ENCODE measurements at regions not wholly inside any gene's neighbourhood (a gene's known extent, or its start where the extent isn't known, plus 50 kb on each side); places are given as distances from the start of the nearest gene placed in this dataset.

DNA sequence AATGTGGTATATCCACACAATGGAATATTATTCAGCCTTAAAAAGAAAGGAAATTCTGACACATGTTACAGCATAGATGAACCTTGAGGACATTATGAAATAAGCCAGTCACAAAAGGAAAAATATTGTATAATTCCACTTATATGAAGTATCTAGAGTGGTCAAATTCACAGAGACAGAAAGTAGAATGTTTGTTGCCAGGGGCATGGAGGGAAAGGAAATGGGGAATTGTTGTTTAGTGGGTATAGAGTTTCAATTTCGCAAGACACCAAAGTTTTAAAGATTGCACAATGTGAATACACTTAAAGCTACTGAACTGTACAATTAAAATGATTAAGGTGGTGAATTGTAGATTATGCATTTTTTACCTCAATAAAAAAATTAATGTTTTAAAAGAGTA is 92.9 kb downstream of the TXNL1 start:
- WGBS, 4 donors = 73 to 89% (median 77%) methylated on average over 1 of the region's 1 CpG
- H3K36me3 ChIP-seq (replicated peaks in 1 of 2) = no peaks in the 10 kb centered on the region
- intact Hi-C loops (cut with DNase I) = no loop called here
- H3K4me3 ChIP-seq = no peak overlapping the region
- no peaks in the 10 kb centered on the region for H3K4me1 ChIP-seq (replicated peaks in 1 of 2)
- no peak overlapping the region for H3K27ac ChIP-seq
- H3K9me3 ChIP-seq (replicated peaks in 1 of 3) = no peaks in the 10 kb centered on the region
- no peaks in the 10 kb centered on the region for H3K27me3 ChIP-seq
- no peak for DNase-seq
- TF ChIP-seq, protein P1, sequence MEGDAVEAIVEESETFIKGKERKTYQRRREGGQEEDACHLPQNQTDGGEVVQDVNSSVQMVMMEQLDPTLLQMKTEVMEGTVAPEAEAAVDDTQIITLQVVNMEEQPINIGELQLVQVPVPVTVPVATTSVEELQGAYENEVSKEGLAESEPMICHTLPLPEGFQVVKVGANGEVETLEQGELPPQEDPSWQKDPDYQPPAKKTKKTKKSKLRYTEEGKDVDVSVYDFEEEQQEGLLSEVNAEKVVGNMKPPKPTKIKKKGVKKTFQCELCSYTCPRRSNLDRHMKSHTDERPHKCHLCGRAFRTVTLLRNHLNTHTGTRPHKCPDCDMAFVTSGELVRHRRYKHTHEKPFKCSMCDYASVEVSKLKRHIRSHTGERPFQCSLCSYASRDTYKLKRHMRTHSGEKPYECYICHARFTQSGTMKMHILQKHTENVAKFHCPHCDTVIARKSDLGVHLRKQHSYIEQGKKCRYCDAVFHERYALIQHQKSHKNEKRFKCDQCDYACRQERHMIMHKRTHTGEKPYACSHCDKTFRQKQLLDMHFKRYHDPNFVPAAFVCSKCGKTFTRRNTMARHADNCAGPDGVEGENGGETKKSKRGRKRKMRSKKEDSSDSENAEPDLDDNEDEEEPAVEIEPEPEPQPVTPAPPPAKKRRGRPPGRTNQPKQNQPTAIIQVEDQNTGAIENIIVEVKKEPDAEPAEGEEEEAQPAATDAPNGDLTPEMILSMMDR (IDR thresholded peaks at IDR 0.05) = no peak
- TF ChIP-seq POLR2A (IDR thresholded peaks at IDR 0.05) = no peak

DNA sequence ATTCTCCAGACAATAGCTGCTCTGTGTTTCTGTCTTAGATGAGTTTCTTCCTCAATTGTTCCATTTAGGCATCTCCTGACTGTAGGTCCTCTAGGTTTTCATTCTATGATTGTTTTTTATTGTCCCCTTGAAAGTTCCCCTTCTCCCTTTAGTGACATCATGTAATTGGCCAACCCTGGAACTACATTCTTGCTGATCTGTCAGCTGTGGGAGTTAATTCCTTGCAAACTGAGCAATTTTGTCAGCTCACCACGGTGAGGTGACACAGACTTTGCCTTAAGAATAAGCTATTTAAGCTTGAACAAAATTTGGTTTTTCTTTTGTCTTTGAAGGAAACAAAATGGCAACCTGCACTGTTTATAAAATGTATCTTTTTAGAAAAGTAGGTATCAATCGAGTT is 95.9 kb downstream of the TXNL1 start:
- H3K27ac ChIP-seq = no peak overlapping the region
- TF ChIP-seq POLR2A (IDR thresholded peaks at IDR 0.05) = no peak
- TF ChIP-seq, protein P1 (IDR thresholded peaks at IDR 0.05) = no peak
- no peaks in the 10 kb centered on the region for H3K9me3 ChIP-seq (replicated peaks in 1 of 3)
- WGBS, 4 donors = 72 to 82% (median 73%) methylated on average over 2 of the region's 2 CpGs
- intact Hi-C loops (cut with DNase I) = no loop called here
- no peak for DNase-seq
- no peaks in the 10 kb centered on the region for H3K36me3 ChIP-seq (replicated peaks in 1 of 2)
- H3K27me3 ChIP-seq = no peaks in the 10 kb centered on the region
- no peaks in the 10 kb centered on the region for H3K4me1 ChIP-seq (replicated peaks in 1 of 2)
- H3K4me3 ChIP-seq = no peak overlapping the region

DNA sequence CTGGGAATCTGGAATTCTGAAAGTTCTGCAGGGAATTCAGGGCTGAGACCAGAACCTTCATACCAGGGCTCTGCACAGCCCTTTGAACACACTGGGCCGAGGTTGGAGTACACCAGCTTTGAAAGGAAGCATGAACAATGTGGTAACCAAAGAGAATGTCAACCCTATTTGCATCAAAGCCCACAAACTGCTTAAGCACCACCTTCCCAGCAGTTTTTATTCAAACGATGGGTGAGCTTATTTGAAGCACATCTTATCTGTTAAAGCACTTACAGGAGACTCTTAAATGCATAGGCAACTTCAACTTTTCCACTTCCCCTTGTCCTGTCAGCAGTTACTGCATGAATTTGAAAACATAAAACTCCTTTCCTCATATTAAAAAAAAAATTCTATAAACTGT is 96.6 kb downstream of the TXNL1 start:
- no peak overlapping the region for H3K27ac ChIP-seq
- H3K27me3 ChIP-seq = no peaks in the 10 kb centered on the region
- 48 to 74% (median 58%) methylated on average over 2 of the region's 2 CpGs for WGBS, 4 donors

DNA sequence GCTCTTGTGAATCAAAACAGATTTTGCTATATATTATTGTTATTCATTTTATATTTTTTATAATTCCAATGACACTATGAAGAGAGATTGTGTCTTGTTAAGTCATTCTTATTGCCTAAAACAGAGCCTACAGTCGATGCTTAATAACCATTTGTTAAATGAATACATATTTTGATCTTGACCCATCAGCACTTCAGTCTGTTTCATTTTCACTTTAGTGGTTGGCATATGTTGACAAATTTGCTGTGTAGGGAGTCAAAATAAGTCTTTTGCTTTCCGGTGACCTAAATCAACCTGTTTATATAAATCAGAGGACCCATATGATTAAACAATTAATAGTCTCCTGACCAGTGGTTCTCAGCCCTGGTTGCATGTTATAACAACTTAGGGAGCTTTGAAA is 97.1 kb downstream of the TXNL1 start:
- Histone ChIP-seq H3K9me3 (replicated peaks in 1 of 3) (no peaks in the 10 kb centered on the region), H3K4me1 (replicated peaks in 1 of 2) (no peaks in the 10 kb centered on the region), H3K4me3 (no peak overlapping the region), H3K36me3 (replicated peaks in 1 of 2) (no peaks in the 10 kb centered on the region), H3K27me3 (no peaks in the 10 kb centered on the region), H3K27ac (no peak overlapping the region)
- WGBS, 4 donors = 58 to 75% (median 73%) methylated on average over 2 of the region's 2 CpGs
- TF ChIP-seq POLR2A (IDR thresholded peaks at IDR 0.05) = no peak
- TF ChIP-seq, protein P1 (IDR thresholded peaks at IDR 0.05) = no peak
- no peak for DNase-seq
- intact Hi-C loops (cut with DNase I) = no loop called here

More for the DNA sequence above, 96.6 kb downstream of the TXNL1 start:
- Histone ChIP-seq H3K36me3 (replicated peaks in 1 of 2) (no peaks in the 10 kb centered on the region), H3K4me1 (replicated peaks in 1 of 2) (no peaks in the 10 kb centered on the region), H3K9me3 (replicated peaks in 1 of 3) (no peaks in the 10 kb centered on the region), H3K4me3 (no peak overlapping the region)
- intact Hi-C loops (cut with DNase I) = no loop called here
- DNase-seq = no peak
- no peak for TF ChIP-seq POLR2A (IDR thresholded peaks at IDR 0.05)
- TF ChIP-seq, protein P1 (IDR thresholded peaks at IDR 0.05) = no peak
